IMR-90 (cell line): ENCODE measurements at regions not wholly inside any gene's neighbourhood (a gene's known extent, or its start where the extent isn't known, plus 50 kb on each side); places are given as distances from the start of the nearest gene placed in this dataset.

Experiments used
- ATAC-seq: fragments of 200-7000 bp; cut with Tn5 transposase; 2 replicates; pipeline ENCODE4 v1.9.1; 2020; ENCODE audit warnings: low read depth, mild to moderate bottlenecking, moderate library complexity
- BruUV-seq: library from RNA; stranded (reverse); fragments of 400-500 nt; replicated peaks from 2 replicates; lab custom pipeline; 2021; lab: Mats Ljungman, UMichigan
- CTCF ChIA-PET: fragments of 300-600 bp; formaldehyde crosslinking; extraction: SDS; loops from one replicate; lab custom pipeline; 2021; ENCODE audit warnings: antibody characterized with exemption; lab: Yijun Ruan, JAX
- POLR2A ChIA-PET: fragments of 300-600 bp; sonication (Branson Sonifier 250); formaldehyde crosslinking; loops from one replicate; lab custom pipeline; 2022; ENCODE audit warnings: antibody characterized with exemption; ENCODE audit not compliant: unreplicated experiment; lab: Charles Lee
- DNase-seq: peaks from one replicate; pipeline ENCODE4 v3.0.0; 2013
- H2AFZ ChIP-seq: replicated peaks from 2 replicates; pipeline ENCODE3; 2013; ENCODE audit warnings: low read length, mild to moderate bottlenecking; ENCODE audit not compliant: poor library complexity
- H2AK5ac ChIP-seq: 2 replicates; pipeline ENCODE4 v1.6.1; 2013; ENCODE audit warnings: low read depth, low read length, inconsistent platforms
- H2AK9ac ChIP-seq: replicated peaks from 2 replicates; pipeline ENCODE3; 2013; ENCODE audit warnings: mild to moderate bottlenecking, low read depth, low read length, moderate library complexity; ENCODE audit not compliant: poor library complexity
- H2BK120ac ChIP-seq: 2 replicates; pipeline ENCODE4 v1.6.1; 2013; ENCODE audit warnings: low read depth, low read length, inconsistent platforms
- H2BK15ac ChIP-seq: 3 replicates; pipeline ENCODE4 v1.6.1; 2013; ENCODE audit warnings: low read depth, low read length, inconsistent platforms
- H2BK20ac ChIP-seq: 2 replicates; pipeline ENCODE4 v1.6.1; 2013; ENCODE audit warnings: low read depth, mild to moderate bottlenecking, inconsistent platforms, low read length, moderate library complexity
- H2BK5ac ChIP-seq: 2 replicates; pipeline ENCODE4 v1.6.1; 2013; ENCODE audit warnings: mild to moderate bottlenecking, low read depth, low read length, inconsistent platforms; ENCODE audit not compliant: poor library complexity, severe bottlenecking
- H3K14ac ChIP-seq: replicated peaks from 2 replicates; pipeline ENCODE4 v1.6.1; 2013; ENCODE audit warnings: low read depth, low read length, inconsistent platforms
- H3K18ac ChIP-seq: 2 replicates; pipeline ENCODE4 v1.6.1; 2013; ENCODE audit warnings: low read depth, low read length, control low read depth
- H3K23ac ChIP-seq: 2 replicates; pipeline ENCODE4 v1.6.1; 2013; ENCODE audit warnings: low read depth, low read length, inconsistent platforms
- H3K27ac ChIP-seq: 2 replicates; pipeline ENCODE4 v1.5.1; 2013; ENCODE audit warnings: mild to moderate bottlenecking, control low read depth, low read length; ENCODE audit not compliant: insufficient read depth
- H3K27me3 ChIP-seq: 2 replicates; pipeline ENCODE4 v1.6.1; 2013; ENCODE audit warnings: low read length; ENCODE audit not compliant: control insufficient read depth, insufficient read depth
- H3K36me3 ChIP-seq: 2 replicates; pipeline ENCODE4 v1.6.1; 2013; ENCODE audit warnings: low read length, mixed read lengths; ENCODE audit not compliant: control insufficient read depth, insufficient read depth
- H3K4ac ChIP-seq: 2 replicates; pipeline ENCODE4 v1.6.1; 2013; ENCODE audit warnings: low read depth, low read length, inconsistent platforms
- H3K4me1 ChIP-seq: 2 replicates; pipeline ENCODE4 v1.6.1; 2013; ENCODE audit warnings: low read length, mixed read lengths; ENCODE audit not compliant: control insufficient read depth, insufficient read depth
- H3K4me2 ChIP-seq: 2 replicates; pipeline ENCODE4 v1.6.1; 2013; ENCODE audit warnings: low read depth, mild to moderate bottlenecking, control low read depth, low read length, moderate library complexity
- H3K4me3 ChIP-seq: 2 replicates; pipeline ENCODE4 v1.5.1; 2013; ENCODE audit warnings: low read depth, mild to moderate bottlenecking, control low read depth, low read length, moderate library complexity; ENCODE audit not compliant: insufficient read depth
- H3K56ac ChIP-seq: 2 replicates; pipeline ENCODE4 v1.6.1; 2013; ENCODE audit warnings: low read length, inconsistent platforms; ENCODE audit not compliant: insufficient read depth; ENCODE audit errors: extremely low read depth
- H3K79me1 ChIP-seq, 2 experiments: 2 replicates each; pipeline ENCODE4 v1.6.1; 2013; ENCODE audit warnings: low read length in 2 of 2, inconsistent platforms in 1 of 2, low read depth in 1 of 2
- H3K9ac ChIP-seq: 2 replicates; pipeline ENCODE4 v1.6.1; 2013; ENCODE audit warnings: low read depth, low read length, control low read depth
- H3K9me1 ChIP-seq: 2 replicates; pipeline ENCODE4 v1.6.1; 2013; ENCODE audit warnings: low read length, inconsistent platforms; ENCODE audit not compliant: insufficient read depth
- H3K9me3 ChIP-seq: 2 replicates; pipeline ENCODE4 v1.6.1; 2013; ENCODE audit warnings: low read length; ENCODE audit not compliant: control insufficient read depth, insufficient read depth
- H4K20me1 ChIP-seq: 2 replicates; pipeline ENCODE4 v1.6.1; 2013; ENCODE audit warnings: low read length, inconsistent platforms; ENCODE audit not compliant: insufficient read depth
- H4K5ac ChIP-seq: 2 replicates; pipeline ENCODE4 v1.6.1; 2013; ENCODE audit warnings: mild to moderate bottlenecking, low read depth, low read length, control low read depth
- H4K8ac ChIP-seq, 2 experiments: 2 replicates each; pipeline ENCODE4 v1.6.1; 2013; ENCODE audit warnings: low read depth in 2 of 2, low read length in 2 of 2, control low read depth in 1 of 2, inconsistent platforms in 1 of 2
- H4K91ac ChIP-seq: 2 replicates; pipeline ENCODE4 v1.6.1; 2013; ENCODE audit warnings: low read depth, low read length, inconsistent platforms; ENCODE audit not compliant: insufficient read depth
- BHLHE40 ChIP-seq: fragments of 150-350 bp; IDR thresholded peaks from 2 replicates; pipeline ENCODE4 v1.6.1; 2016; ENCODE audit warnings: mild to moderate bottlenecking, low read depth, low read length
- CHD1 ChIP-seq: IDR thresholded peaks from 2 replicates; pipeline ENCODE4 v1.6.1; 2012; ENCODE audit warnings: low read depth, low read length, improper control_type of control experiment
- ELK1 ChIP-seq: fragments of 150-350 bp; IDR thresholded peaks from 2 replicates; pipeline ENCODE4 v1.6.1; 2016; ENCODE audit warnings: low read depth, mild to moderate bottlenecking, low read length, moderate library complexity, borderline replicate concordance
- FOS ChIP-seq: fragments of 150-350 bp; IDR thresholded peaks from 2 replicates; pipeline ENCODE4 v1.6.1; 2016; ENCODE audit warnings: low read depth, low read length
- MAZ ChIP-seq: IDR thresholded peaks from 2 replicates; pipeline ENCODE4 v1.6.1; 2012; ENCODE audit warnings: low read depth, mild to moderate bottlenecking, low read length, improper control_type of control experiment, moderate library complexity, borderline replicate concordance
- MXI1 ChIP-seq: IDR thresholded peaks from 2 replicates; pipeline ENCODE4 v1.6.1; 2012; ENCODE audit warnings: low read depth, mild to moderate bottlenecking, low read length, moderate library complexity, borderline replicate concordance
- NFE2L2 ChIP-seq: fragments of 150-350 bp; IDR thresholded peaks from 2 replicates; pipeline ENCODE4 v1.6.1; 2016; ENCODE audit warnings: low read depth, mild to moderate bottlenecking, low read length
- POLR2A ChIP-seq: IDR thresholded peaks from 2 replicates; pipeline ENCODE4 v1.6.1; 2012; ENCODE audit warnings: mild to moderate bottlenecking, low read depth, low read length
- RAD21 ChIP-seq: IDR thresholded peaks from 2 replicates; pipeline ENCODE4 v1.6.1; 2012; ENCODE audit warnings: low read length, improper control_type of control experiment
- RFX5 ChIP-seq: IDR thresholded peaks from 2 replicates; pipeline ENCODE4 v1.8.0; 2012; ENCODE audit warnings: low read depth, mild to moderate bottlenecking, low read length, moderate library complexity
- SMC3 ChIP-seq: fragments of 150-350 bp; IDR thresholded peaks from 2 replicates; pipeline ENCODE4 v1.6.1; 2016; ENCODE audit warnings: low read depth, mild to moderate bottlenecking, antibody characterized with exemption, low read length, moderate library complexity
- WGBS, 2 experiments: methylation state at CpG; one replicate each; pipeline versions ENCODE4 v1.1.5 to v1.1.7; 2013; ENCODE audit warnings: missing lambda C conversion rate in 2 of 2; ENCODE audit not compliant: insufficient read length in 1 of 2; ENCODE audit errors: extremely low coverage in 2 of 2; 5-methylcytosine and 5-hydroxymethylcytosine counted together
- dilution Hi-C: fragments of 300-500 bp; cut with HindIII; formaldehyde crosslinking; loops from one replicate; pipeline ENCODE4 v1.14.3; 2018; ENCODE audit warnings: low sequenced_read_pairs; ENCODE audit not compliant: unreplicated experiment
- in situ Hi-C: fragments of 300-500 bp; cut with MboI; formaldehyde crosslinking; loops from 3 replicates; pipeline ENCODE4 v1.14.3; 2019; ENCODE audit warnings: low sequenced_read_pairs, inconsistent platforms, mixed read lengths
- intact Hi-C: fragments of 100-400 bp; cut with micrococcal nuclease; formaldehyde crosslinking; loops from 2 replicates; pipeline ENCODE4 v1.10.0; 2022

- no peak overlapping the region; the same call in 1 of the 2 replicates for H3K4ac ChIP-seq
- no peak overlapping the region for H3K4me3 ChIP-seq
- no peak overlapping the region for H3K23ac ChIP-seq
- 95 to 100% methylated on average over 3 of the region's 4 CpGs for WGBS, 2 experiments
- no peak overlapping the region for H2BK5ac ChIP-seq
- DNase-seq, result no peak
- no peak overlapping the region for H3K9ac ChIP-seq
- TF ChIP-seq MXI1 (no peak), FOS (no peak), RFX5 (no peak), SMC3 (no peak), MAZ (no peak), ELK1 (no peak), BHLHE40 (no peak), POLR2A (no peak), RAD21 (no peak), CHD1 (no peak), NFE2L2 (no peak)
- H4K5ac ChIP-seq, result no peak overlapping the region
- H2AK9ac ChIP-seq, result no peak overlapping the region
- ChIA-PET POLR2A (no interaction called here), CTCF (no interaction called here)
- no peaks in the 10 kb centered on the region; the same call in 1 of the 2 replicates for H4K20me1 ChIP-seq
- no peaks in the 10 kb centered on the region for H3K27me3 ChIP-seq
- H2AFZ ChIP-seq, result no peak overlapping the region
- no peak overlapping the region for H2BK15ac ChIP-seq
- no peak overlapping the region for H2BK120ac ChIP-seq
- H3K56ac ChIP-seq, result no peak overlapping the region
- no peak for ATAC-seq
- H3K36me3 ChIP-seq, result no peaks in the 10 kb centered on the region
- H2AK5ac ChIP-seq, result 0 out of 2 replicates have a peak overlapping the region, but pooled peaks have one; percentile 46
- in situ Hi-C loops, result no loop called here
- H4K91ac ChIP-seq, result no peak overlapping the region
- H3K14ac ChIP-seq, result no peak overlapping the region
- H4K8ac ChIP-seq, result no peak overlapping the region
- peaks cover 2% of the 10 kb centered on the region; the same call in 1 of the 2 replicates for H3K9me3 ChIP-seq
- H3K27ac ChIP-seq, result no peak overlapping the region
- peaks cover 6% of the 10 kb centered on the region; the same call in 1 of the 2 replicates for H3K9me1 ChIP-seq
- H3K4me1 ChIP-seq, result peaks cover 5% of the 10 kb centered on the region
- dilution Hi-C loops, result no loop called here
- no peak overlapping the region for H3K4me2 ChIP-seq
- H3K18ac ChIP-seq, result no peak overlapping the region
- intact Hi-C loops, result no loop called here
- no TSS peak for BruUV-seq
- H2BK20ac ChIP-seq, result no peak overlapping the region
- H3K79me1 ChIP-seq, result no peaks in the 10 kb centered on the region
These were observed 125.7 kb upstream of the TMPRSS2 start for GRCh38 chr21:41633627-41634026.
